NCI-H2171 treated with DMSO at 0.1 percent for 48 hours (cell line): ENCODE measurements at regions not wholly inside any gene's neighbourhood (a gene's known extent, or its start where the extent isn't known, plus 50 kb on each side); places are given as distances from the start of the nearest gene placed in this dataset.
"Not testable (repeated sequence)": the region's sequence is repeated elsewhere in the genome, so short reads cannot be mapped to it uniquely, and the experiment has no call there.

Source experiments
- DNase-seq: peaks from one replicate; lab custom pipeline; 2025; lab: John Stamatoyannopoulos, UW

DNA sequence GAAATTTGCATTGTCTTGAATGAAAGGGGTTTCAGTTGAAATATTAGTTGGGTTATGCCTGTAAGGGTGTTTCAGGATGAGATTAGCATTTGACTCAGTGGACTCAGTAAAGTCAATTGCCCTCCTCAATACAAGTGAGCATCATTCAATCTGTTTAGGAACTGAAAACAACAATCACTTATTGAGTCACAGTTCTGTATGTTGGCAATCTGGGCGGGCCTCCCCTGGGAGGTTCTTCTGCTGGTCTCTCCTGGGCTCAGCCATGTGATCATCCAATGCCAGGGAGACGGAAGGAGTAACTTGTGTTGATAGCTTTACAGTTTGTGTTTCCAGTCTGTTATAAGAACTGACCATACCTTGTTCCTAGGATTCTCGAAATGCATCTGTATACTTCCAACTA lies 262.9 kb upstream of the RUNX1 start:
- DNase-seq = no peak

DNA sequence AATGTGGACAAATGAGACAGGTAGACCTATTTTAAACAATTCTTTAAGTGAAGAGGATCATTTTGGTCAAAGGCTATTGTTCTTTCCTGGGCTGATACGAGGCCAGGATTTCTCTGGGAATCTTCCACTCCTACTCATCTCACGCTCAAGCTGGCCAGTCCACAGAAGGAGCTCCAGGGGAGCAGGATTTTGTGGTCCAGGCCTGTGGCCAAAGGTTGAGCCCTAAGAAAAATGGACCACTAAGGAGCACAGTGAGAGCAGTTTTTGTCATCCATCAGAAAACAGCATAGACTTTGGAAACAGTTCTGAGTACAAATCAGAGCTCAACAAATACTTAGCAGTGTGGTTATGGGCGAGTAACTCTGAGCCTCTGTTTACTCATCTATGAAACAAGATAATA lies 260.2 kb upstream of the RUNX1 start:
- no peak for DNase-seq

DNA sequence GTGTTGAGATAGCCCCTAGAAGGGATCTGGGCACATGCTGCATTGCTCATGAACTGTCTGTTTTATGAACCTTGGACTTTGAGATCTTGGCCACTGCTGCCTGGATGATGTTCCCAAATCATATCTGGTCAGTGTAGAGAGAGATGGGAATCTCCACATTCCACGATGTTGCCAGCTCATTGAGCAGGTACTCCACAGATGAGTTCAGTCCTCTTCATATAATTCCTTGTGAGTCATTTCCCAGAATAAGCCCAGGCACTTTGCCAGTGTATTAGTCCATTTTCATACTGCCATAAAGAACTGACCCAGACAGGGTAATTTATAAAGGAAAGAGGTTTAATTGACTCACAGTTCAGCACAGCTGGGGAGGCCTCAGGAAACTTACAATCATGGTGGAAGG lies 254.0 kb upstream of the RUNX1 start:
- no peak for DNase-seq

DNA sequence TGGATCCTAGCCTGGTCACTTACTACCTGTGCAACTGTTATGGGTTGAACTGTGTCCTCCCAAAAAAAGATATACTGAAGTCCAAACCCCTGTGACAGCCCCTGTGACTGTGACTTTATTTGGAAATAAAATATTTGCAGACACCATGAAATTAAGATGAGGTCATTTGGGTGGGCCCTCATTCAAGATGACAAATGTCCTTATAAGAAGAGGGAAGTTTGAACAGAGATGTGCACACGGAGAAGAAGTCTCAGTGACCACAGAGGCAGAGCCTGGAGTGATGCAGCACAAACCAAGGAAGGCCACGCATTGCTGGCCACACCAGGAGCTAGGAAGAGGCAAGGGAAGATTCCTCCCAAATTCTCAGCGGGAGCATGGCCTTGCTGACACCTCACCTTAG lies 249.7 kb upstream of the RUNX1 start:
- DNase-seq = no peak

DNA sequence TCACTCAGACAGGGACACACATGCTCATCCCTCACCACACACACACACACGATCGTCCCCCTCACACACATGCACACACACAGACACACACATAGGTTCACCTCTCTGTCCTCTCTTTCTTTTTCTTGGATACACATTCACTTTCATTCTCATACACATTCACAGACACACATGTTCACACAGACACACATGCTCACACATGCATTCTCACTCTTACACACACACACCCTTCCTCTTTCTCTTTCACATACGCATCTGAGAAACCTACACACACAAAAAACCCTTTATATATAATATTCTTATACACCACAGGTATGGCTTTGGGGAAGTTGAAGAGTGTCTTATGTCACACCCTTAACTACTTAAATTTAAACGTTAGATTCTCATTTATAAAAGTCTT lies 248.6 kb upstream of the RUNX1 start:
- no peak for DNase-seq

DNA sequence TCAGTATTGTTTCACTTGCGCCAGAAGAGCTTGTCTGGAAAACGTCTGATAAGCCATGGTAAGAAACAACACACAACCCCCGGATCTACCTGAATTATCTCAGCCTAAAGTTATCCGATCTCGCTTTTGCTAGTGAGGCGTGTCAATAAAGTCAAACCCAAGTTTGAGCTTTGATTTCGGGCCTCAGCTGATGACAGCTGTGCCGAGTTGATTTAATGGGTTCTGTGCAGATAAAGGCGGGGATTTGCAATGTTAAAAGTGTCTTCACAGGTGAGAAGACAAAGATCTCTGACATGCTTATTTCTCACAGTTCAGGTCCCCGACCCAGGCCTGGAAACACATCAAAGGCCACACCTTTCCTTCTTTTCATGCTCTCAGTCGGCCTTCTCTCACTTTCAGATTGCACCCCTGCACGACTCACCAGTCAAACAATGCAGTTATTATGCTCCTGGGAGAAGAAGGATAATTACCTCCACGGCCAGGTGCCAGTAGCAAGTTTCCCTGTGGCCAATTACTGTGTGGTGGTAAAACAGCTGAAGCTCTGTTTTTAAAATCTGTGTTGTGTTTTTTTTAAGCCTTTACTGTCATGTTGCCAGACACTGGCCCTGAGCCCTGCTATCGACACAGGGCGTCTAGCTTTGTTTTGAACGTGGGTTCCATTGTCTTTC lies 245.3 kb upstream of the RUNX1 start:
- DNase-seq = peak; percentile 49

DNA sequence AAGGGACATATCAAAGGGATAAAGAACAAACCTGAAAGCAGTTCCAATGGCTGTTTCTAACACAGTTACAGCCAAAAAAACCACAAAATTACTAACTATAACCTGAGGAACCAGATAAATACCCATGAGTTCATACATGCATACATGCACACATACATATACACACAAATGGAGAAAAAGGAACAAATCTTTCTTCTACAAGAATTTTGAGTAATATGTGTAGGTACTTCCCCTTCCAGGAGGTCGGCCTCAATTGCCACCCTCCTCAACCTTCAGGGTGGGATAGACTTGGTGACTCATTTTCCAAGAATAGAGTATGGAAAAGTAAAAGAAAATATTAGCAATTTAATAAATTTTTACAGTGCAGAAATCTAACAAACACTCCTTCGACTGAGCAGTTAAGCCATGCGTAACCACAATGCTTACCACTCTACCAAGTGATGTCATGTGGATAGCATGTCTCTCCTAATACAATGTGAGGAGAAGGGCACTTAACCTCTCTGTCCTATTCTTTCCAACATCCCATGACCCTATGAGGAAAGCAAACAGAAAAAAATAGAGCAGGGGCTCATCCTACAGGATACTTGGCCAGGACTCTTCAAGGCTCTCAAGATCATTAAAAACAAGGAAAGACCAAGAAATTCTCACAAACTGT lies 243.0 kb upstream of the RUNX1 start:
- DNase-seq = no peak

DNA sequence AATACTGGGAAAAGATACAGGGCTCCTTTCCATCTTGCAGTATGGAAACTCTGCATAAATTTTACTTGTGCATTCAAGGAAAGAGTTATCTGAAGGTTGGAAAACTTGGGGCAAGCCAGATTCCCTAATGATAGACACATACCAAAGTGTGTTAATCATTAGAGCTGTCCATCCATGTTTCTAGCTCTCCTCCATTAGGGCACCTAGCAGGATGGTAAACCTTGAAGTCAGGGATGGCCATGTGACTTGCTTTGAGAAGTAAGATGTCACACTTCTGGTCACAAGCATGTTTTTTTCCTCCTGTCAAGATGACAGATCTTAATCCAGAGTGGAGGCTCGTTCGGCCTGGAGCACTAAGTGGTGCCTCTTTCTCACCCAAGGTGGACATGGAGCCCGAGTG lies 241.9 kb upstream of the RUNX1 start:
- DNase-seq = no peak

DNA sequence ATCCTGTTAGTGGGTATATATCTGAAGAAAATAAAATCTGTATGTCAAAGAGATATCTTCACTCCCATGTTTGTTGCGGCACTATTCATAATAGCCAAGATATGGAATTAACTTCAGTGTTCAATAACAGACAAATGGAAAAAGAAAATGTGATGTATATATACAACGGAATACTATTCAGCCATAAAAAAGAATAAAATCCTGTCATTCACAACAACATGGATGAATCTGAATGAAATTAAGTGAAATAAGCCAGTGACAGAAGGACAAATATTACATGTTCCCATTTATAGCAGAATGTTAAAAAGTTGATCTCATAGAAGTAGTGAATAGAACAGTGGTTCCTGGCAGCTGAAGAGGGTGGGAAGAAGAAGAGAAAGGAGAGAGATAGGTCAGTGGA lies 239.1 kb upstream of the RUNX1 start:
- no peak for DNase-seq

DNA sequence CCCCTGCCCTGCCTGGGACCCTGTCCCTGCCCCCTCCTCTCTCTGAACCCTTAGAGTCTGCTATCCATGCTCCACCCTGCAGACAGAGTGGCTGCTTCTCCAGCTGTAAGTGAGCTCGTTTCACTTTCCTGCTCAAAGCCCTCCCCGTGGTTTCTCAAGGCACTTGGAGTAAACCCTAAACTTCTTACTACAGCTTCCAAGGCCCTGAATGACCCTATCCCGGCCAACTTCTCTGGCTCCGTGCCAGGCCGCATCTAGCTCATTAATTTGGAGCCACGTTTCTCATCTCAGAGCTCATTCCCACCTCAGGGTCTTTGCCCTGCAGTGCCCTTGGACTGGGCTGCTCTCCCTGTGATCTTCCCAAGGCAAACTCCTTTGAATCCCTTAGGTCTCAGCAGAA lies 235.1 kb upstream of the RUNX1 start:
- no peak for DNase-seq

DNA sequence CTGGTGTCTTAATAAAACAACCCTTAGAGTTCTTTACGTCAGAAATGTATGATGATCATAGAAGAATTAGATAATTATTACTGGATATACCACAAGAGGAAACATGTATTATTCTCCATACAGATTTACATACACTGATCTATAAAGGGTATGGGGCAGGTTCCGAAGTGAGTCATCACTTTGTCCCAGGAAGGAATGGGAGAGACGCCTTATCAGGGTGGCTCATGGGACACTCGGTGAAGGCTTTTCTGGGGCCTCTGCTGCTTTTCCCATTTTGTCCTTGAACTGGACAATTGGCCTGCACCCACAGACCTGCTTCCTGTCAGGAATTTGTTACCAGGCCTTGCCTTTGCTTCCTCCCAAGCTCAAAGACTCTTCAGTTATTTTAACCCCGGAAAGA lies 233.8 kb upstream of the RUNX1 start:
- no peak for DNase-seq

DNA sequence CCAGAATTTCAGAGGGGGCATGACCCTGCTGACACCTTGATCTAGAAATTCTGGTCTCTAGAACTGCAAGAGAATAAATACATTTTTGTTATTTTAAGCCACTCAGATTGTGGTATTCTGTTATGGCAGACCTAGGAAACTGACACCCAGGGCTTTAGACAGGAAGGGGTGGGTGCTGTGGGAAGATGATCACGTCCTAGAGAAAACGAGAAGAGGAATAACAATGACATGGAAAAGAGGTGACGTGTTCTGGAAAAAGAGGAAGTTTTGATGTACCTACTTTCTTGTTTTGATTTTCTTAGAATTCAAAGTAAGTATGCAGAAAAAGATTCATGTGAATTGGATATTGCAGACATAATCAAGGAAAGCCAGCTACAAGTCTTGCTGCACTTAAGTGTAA lies 232.9 kb upstream of the RUNX1 start:
- DNase-seq = no peak

DNA sequence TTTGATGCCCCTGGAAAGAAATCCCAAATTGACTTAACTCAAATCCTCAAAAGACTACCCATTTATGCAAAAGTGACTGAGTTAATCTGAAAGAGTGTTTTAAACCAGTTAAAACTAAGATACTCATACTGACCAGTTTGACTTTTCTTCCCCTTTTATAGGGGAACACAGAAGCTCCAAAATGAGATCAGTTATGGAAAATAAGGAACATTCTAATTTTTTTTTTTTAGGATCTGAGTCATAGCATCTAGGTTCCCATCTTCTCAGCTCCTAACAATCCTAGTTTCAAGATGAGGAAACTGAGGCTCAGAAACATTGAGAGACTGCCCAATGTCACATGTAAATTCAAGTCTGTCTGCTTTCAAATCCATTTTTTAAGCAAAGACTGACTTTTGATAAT lies 231.1 kb upstream of the RUNX1 start:
- no peak for DNase-seq

DNA sequence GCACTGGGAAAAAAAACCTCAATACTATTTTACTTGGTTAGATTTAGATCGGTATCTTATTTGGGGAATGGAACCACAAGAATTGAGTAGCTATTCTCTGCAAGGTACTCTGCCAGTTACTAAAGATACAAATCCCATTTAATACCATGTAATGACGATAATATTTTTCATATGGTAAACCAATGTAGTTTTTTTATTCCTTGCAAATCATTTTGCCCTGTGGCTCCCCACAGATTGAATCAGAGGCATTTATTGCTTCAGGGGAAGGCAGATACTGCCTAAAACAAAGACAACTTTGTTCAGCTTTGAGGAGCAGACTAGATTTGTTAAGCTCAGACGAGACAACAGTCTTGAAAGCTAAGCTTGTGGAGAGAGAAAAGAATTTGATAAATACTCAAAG lies 226.7 kb upstream of the RUNX1 start:
- no peak for DNase-seq

DNA sequence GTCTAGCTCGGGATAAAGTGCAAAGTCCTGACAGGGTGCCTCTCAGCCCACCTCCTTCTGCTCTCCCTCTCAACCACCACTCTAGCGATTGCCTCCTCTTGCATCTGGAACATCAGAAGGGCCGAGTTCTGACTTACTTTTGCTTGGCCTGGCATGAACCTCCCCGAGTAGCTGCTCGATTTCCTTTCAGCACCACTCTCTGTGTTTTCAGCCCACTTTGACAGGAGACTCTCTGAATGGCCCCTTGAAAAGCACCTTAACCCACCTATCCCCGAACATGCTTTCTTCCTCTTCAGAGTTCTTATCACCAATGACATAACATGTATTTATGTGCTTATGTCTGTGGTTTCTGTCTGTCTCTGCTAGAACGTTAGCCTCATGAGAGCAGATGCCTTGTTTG lies 225.8 kb upstream of the RUNX1 start:
- DNase-seq = no peak

DNA sequence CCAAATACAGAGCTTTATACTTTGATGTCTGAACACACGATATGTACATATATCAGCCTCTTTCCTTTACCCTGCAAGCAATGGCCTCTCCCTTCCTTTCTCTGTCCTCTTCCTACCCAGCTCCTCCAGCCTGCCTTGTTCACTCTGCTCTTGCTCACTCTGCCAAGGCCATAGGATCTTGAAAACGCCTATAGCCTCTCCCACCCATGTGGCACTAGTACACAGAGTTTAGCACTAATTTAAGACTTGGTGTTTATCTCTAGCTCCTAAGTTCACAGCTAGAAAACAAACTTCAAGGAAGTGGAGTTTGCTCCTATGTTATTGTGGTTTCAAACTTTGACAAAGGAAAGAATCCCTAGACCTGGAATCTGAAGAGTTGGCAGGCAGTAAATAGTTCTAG lies 225.0 kb upstream of the RUNX1 start:
- no peak for DNase-seq

DNA sequence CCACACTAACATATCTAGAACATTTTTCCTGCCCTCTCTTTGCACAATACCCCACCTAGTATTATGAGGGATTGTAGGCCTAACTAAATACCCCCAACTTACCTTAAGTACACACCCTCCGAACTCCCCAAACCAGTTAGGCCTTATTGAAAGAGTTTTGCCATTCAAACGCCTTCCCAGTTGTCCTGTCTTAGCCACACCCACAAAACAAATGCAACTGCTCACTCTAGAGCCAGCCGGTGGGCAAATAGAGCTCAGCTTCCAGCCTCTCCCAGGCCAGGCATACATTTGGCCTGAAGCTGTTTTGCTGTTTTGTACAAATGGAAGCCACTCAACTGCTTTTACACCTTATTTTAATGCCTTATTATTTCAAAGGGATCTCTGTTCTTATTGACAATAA lies 224.2 kb upstream of the RUNX1 start:
- DNase-seq = no peak

DNA sequence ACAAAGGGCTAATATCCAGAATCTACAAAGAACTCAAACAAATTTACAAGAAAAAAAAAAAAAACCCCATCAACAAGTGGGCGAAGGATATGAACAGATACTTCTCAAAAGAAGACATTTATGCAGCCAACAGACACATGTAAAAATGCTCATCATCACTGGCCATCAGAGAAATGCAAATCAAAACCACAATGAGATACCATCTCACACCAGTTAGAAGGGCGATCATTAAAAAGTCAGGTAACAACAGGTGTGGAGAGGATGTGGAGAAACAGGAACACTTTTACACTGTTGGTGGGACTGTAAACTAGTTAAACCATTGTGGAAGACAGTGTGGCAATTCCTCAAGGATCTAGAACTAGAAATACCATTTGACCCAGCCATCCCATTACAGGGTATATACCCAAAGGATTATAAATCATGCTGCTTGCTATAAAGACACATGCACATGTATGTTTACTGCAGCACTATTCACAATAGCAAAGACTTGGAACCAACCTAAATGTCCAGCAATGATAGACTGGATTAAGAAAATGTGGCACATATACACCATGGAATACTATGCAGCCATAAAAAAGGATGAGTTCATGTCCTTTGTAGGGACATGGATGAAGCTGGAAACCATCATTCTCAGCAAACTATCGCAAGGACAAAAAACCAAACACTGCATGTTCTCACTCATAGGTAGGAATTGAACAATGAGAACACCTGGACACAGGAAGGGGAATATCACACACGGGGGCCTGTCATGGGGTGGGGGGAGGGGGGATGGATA lies 222.4 kb upstream of the RUNX1 start:
- DNase-seq = not testable (repeated sequence)

DNA sequence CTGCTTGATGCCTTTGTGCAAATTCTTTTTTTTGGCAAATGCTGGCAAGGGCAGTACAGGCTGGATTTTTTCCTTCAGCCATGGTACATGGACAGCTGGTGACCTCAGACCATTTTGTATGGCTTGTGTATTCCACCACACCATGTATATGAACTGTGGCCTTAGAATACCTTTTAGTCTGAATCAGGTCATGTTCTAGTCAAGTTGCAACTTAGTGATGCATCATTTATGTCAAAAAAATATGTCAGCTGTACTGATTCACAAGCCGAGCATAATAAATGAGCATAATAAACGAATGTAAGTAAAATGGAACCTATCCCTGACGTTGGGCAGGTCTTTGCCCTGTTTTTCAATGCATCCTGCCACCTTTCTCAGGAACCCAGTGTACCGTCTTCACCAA lies 219.7 kb upstream of the RUNX1 start:
- DNase-seq = no peak

DNA sequence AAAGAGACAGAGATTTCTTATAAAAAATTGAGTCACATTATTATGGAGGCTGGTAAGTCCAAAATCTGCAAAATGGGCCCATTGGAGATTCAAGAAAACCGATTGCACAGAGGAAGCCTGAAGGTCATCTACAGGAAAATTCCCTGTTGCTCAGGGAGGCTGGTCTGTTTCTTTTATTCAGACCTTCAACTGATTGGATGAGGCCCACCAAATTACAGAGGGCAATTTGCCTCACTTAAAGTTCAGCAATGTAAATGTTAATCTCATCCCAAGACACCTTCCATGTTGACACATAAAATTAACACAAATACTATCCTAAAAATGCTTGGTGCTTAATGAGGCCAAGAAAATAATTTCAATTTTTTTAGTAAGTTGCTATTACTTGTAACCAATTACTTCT lies 219.2 kb upstream of the RUNX1 start:
- DNase-seq = no peak

DNA sequence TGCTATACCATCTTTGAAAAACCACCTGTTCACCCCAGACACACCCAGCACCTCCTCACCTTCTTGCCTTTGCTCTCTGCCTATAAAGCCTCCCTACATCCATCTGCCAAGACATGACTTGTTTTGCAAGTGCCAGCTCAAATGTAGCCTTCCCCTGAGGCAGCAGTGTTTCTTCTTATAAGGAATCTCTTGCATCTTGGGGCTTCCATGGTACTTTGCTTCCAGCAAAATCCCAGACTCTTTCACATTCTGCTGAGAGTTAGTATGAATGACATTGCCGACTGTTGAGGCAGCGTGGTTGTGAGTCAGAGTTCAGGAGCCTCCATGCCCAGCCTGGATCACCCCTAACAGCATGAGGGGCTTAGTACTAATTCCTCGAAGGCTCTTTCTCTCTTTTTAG lies 217.4 kb upstream of the RUNX1 start:
- no peak for DNase-seq

DNA sequence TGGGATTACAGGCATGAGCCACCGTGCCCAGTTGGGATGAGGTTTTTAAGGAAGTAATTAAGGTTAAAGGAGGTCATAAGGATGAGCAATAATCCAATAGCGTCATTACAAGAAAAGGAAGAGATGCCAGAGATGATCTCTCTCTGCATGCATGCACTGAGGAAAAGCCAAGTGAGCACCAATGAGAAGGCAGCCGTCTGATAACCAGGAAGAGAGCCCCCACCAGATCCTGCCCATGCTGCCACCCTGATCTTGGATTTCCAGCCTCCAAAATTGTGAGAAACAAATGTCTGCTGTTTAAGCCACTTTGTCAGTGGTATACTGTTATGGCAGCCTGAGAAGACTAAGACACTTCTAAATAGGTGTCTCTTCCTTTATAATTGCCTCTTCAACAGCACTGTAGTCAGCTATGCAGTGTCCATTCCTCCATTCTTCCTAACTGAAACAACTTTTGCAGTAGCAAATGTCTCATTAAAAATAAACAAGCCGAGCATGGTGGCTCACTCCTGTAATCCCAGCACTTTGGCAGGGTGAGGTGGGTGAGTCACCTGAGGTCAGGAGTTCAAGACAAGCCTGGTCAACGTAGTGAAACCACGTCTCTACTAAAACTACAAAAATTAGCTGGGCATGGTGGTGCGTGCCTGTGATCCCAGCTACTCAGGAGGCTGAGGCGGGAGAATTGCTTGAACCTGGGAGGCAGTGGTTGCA lies 216.2 kb upstream of the RUNX1 start:
- DNase-seq = no peak

DNA sequence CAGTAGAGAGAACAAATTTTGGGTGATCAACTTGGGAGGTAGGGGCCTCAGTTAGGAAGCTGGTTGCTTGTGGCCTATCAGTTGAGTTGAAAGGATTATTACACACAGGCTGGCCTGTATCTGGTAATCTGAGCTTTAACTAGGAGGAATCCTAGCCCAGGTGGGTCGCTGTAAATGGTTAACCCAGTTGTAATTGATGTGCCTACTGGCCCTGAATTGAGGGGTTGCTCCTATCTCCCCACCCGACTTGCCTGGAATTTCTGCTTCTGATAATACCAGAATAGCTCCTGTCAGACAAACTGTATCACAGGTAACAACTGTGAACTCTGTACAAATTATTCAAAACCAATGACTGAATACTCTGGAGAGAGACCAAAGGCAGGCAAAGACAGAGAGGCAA lies 210.4 kb upstream of the RUNX1 start:
- DNase-seq = no peak
